ENCODE measurements at regions not wholly inside any gene's neighbourhood (a gene's known extent, or its start where the extent isn't known, plus 50 kb on each side); places are given as distances from the start of the nearest gene placed in this dataset.
A peak's percentile ranks its signal among the peaks of the same experiment; 100 is the strongest.

DNA sequence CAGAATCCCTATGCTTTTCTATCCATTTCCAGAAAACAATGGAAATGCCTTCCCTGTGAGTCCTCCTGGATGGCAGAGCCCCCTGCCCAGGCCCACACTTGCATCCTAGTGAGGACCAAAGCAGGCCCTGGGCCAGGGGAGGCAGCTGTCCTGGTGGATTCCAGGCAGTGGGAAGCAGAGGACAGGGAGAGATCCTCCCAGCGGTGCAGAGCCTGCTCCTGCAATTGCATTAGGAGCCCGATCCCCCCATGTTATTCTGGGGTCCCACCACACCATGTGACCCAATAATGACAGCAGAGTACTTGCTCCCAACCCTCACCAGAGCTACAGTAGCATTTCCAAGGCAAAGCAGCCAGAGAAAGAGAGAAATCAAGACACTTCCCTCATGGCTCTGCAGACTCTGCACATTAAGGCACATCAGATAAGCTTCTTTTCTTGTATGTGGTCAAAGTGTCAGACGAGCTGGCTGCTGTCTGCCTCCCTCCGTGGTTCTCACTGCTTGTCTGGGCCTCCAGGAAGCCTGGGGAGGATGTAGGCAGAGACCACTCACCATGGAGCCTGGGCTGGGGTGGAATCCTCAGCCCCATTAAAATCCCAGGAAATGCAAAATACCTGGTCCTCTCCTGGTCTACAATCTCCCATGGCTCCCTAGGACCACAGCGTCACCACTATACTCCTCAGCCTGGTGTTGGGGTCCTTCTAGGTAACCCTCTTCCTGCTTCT, 54.9 kb upstream of the RUNX3 start:
- peak; percentile 72 for DNase-seq (ENCODE audit: low spot score)

DNA sequence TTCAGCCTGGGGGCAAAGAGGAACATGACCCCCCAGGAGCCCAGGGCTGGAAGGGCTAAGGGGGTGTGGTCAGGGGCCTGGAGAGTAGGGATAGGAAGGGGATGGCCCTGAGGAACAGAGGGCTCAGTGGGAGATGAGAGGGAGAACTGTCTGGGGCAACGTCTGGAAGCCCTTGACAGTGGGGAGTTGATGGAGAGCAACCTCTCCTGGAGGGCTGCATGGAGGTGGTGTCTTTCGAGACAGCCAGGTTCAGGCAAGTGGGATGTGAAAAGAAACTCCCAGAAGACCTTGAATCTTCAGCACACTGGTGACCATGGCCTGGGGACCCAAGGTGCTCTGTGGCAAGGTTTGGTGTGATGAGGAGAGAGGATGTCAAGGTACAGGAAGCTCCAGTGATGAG, 54.2 kb upstream of the RUNX3 start:
- no peak for DNase-seq (ENCODE audit: low spot score)

DNA sequence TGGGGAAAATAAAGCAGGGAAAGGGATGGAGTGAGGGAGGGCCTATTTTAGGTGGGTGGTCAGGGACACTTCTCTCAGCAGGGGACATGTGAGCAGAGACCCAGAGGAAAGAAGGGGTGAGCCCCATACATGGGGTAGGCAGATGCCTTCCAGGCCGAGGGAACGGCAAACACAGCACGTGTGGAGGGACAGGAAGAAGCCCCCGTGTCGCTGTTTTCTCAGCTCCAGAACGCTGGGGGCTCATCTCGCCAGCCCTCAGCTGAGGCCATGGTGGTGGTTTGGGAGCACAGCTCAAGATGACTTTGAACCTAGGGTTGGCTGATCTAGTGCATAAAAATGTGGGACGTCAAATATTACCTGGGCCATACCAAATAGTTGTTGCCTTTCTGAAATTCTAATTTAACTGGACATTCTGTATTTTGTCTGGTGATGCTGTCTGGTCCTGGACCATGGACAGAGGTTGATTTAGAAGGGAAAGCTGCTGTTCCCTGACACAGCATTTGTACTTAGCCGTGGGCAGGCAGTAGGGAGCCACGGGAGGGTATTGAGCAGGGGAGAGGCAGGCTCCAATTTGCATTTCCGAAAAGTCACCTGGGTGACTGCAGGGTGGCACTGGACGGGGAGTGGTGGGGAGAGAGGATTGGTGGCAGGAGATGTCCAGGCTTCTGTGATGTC, 53.1 kb upstream of the RUNX3 start:
- no peak for DNase-seq (ENCODE audit: low spot score)

DNA sequence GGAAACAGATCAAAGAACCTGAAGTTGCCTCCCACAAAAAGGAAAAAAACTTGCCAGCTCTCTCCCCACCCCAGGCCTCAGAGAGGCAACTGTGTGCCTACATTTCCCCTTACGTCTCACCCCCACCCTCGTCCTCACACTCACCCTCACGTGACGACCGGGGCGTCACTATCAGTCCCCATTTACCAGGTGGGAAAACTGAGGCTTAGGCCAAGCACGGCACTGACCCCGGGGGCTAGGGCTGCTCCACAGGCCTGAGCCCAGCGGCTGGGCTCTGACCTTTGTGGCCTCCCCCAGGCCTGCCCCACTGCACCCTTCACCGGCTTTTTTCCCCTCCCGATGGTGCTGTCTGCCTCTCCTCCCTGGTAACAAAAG, 51.5 kb upstream of the RUNX3 start:
- DNase-seq (ENCODE audit: low spot score), result peak; percentile 36

DNA sequence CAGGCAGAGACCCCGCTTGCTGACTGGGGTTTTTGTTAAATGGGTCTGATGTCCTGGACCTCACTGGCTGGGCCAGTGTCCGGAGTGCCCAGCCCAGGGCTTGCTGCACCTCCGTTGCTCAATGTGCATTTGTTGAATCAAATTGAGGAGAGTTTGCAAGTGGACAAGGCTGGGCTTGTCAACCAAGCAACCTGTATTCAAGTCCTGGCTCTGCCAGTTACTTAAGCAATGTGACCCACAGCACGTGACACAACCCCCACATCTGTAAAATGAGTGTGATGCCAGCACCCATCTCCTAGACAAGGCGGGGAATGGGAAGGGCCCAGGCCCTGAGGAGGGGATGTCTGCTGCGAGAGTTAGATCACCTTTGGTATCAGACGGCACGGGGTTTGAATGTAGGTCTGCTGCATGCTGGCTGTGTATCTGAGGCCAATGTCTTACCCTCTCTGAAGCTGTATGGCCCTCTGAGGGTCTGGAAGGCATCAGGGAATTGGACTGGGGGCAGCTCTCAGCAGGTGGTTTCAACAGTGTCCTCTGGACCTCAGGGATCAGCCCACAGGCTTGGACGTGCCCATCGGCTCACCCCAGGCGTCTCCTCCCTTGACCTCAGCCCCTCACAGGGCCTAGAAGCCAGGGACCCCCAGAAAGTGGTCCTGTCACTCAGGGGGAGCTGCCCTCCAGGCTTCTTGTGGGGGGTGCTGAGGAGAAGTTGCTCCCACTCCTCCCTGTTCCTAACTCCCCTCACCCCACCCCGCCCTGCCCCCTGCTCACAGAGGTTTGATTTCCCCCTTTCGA, 51.0 kb upstream of the RUNX3 start:
- DNase-seq (ENCODE audit: low spot score), result no peak

All from CD4-positive, alpha-beta T cell treated with Interleukin-2 at 100 ng/mL for 4 hours (primary cell).